GM23248 (cell line): ENCODE measurements at regions not wholly inside any gene's neighbourhood (a gene's known extent, or its start where the extent isn't known, plus 50 kb on each side); places are given as distances from the start of the nearest gene placed in this dataset.

Experiments used
- EZH2 ChIP-seq: fragments of 200-600 bp; sonication (generic); IDR thresholded peaks from 2 replicates; pipeline ENCODE4 v1.6.1; 2018; ENCODE audit warnings: antibody characterized with exemption, mild to moderate bottlenecking; ENCODE audit not compliant: insufficient read depth, poor library complexity, severe bottlenecking
- EZH2phosphoT487 ChIP-seq: fragments of 200-600 bp; sonication (generic); IDR thresholded peaks from 2 replicates; pipeline ENCODE4 v1.6.1; 2018; ENCODE audit warnings: antibody characterized with exemption, moderate library complexity, mild to moderate bottlenecking, low read depth; ENCODE audit not compliant: insufficient read depth

- no peak for TF ChIP-seq EZH2phosphoT487
- TF ChIP-seq EZH2 = no peak
These were observed 474.6 kb upstream of the FZD8 start for GRCh38 chr10:36116731-36117130.
